HL-60 (cell line): ENCODE measurements at regions not wholly inside any gene's neighbourhood (a gene's known extent, or its start where the extent isn't known, plus 50 kb on each side); places are given as distances from the start of the nearest gene placed in this dataset.

Source experiments
- DNase-seq, 2 experiments: peaks; one replicate each; pipeline ENCODE4 v3.0.0-alpha.2; 2010 to 2020; ENCODE audit warnings: low read depth in 1 of 2, low spot score in 1 of 2
- H3K27ac ChIP-seq: fragments of 250-450 bp; sonication (Bioruptor Pico); replicated peaks from 2 replicates; pipeline ENCODE4 v1.5.1; 2020; ENCODE audit warnings: mild to moderate bottlenecking, moderate library complexity
- H3K27me3 ChIP-seq: fragments of 250-450 bp; sonication (Bioruptor Pico); 2 replicates; pipeline ENCODE4 v1.5.1; 2021; ENCODE audit warnings: mild to moderate bottlenecking, moderate library complexity; ENCODE audit not compliant: insufficient read depth, poor library complexity, severe bottlenecking
- H3K4me3 ChIP-seq: replicated peaks from 2 replicates; pipeline ENCODE4 v1.5.1; 2011; ENCODE audit warnings: mild to moderate bottlenecking, control low read depth, low read length; ENCODE audit not compliant: insufficient read depth
- GABPA ChIP-seq: IDR thresholded peaks from 2 replicates; pipeline ENCODE4 v1.6.1; 2012; ENCODE audit warnings: low read depth
- POLR2AphosphoS5 ChIP-seq: IDR thresholded peaks from 2 replicates; pipeline ENCODE4 v1.6.1; 2012; ENCODE audit warnings: low read depth
- SPI1 ChIP-seq: IDR thresholded peaks from 2 replicates; pipeline ENCODE4 v1.6.1; 2012; ENCODE audit warnings: low read depth, mild to moderate bottlenecking, borderline replicate concordance
- TF ChIP-seq, protein P1 (sequence below): IDR thresholded peaks from one replicate; pipeline ENCODE4 v1.5.1; 2011; ENCODE audit warnings: low read length, control low read depth, inconsistent platforms; ENCODE audit not compliant: insufficient read depth
- TF ChIP-seq, protein P2 (sequence below): IDR thresholded peaks from 2 replicates; pipeline ENCODE4 v1.6.1; 2012; ENCODE audit warnings: low read depth; ENCODE audit not compliant: insufficient replicate concordance

DNA sequence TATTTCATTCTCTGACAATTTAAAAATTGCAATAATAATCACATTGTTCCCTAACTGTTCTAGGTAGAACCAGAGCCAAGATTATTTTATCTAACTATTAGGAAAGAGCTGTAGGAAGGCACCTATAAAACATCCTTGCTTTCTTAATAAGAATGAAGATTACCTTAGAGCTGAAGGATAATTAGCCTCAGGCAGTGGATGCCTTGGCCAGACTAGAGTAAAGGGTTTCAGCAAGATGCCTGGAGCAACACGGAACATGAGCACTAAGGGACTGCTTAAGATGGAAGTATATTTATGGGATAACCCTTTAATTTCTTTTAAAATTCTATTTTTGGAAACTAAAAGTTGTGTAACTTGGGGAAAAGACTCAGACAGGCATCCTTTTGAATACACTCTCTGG lies 456.6 kb upstream of the RBMS3 start:
- Histone ChIP-seq H3K27ac (no peak overlapping the region), H3K27me3 (no peaks in the 10 kb centered on the region), H3K4me3 (no peak overlapping the region)
- TF ChIP-seq, protein P1, sequence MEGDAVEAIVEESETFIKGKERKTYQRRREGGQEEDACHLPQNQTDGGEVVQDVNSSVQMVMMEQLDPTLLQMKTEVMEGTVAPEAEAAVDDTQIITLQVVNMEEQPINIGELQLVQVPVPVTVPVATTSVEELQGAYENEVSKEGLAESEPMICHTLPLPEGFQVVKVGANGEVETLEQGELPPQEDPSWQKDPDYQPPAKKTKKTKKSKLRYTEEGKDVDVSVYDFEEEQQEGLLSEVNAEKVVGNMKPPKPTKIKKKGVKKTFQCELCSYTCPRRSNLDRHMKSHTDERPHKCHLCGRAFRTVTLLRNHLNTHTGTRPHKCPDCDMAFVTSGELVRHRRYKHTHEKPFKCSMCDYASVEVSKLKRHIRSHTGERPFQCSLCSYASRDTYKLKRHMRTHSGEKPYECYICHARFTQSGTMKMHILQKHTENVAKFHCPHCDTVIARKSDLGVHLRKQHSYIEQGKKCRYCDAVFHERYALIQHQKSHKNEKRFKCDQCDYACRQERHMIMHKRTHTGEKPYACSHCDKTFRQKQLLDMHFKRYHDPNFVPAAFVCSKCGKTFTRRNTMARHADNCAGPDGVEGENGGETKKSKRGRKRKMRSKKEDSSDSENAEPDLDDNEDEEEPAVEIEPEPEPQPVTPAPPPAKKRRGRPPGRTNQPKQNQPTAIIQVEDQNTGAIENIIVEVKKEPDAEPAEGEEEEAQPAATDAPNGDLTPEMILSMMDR: no peak
- TF ChIP-seq POLR2AphosphoS5 (no peak), SPI1 (no peak), GABPA (no peak)
- TF ChIP-seq, protein P2, sequence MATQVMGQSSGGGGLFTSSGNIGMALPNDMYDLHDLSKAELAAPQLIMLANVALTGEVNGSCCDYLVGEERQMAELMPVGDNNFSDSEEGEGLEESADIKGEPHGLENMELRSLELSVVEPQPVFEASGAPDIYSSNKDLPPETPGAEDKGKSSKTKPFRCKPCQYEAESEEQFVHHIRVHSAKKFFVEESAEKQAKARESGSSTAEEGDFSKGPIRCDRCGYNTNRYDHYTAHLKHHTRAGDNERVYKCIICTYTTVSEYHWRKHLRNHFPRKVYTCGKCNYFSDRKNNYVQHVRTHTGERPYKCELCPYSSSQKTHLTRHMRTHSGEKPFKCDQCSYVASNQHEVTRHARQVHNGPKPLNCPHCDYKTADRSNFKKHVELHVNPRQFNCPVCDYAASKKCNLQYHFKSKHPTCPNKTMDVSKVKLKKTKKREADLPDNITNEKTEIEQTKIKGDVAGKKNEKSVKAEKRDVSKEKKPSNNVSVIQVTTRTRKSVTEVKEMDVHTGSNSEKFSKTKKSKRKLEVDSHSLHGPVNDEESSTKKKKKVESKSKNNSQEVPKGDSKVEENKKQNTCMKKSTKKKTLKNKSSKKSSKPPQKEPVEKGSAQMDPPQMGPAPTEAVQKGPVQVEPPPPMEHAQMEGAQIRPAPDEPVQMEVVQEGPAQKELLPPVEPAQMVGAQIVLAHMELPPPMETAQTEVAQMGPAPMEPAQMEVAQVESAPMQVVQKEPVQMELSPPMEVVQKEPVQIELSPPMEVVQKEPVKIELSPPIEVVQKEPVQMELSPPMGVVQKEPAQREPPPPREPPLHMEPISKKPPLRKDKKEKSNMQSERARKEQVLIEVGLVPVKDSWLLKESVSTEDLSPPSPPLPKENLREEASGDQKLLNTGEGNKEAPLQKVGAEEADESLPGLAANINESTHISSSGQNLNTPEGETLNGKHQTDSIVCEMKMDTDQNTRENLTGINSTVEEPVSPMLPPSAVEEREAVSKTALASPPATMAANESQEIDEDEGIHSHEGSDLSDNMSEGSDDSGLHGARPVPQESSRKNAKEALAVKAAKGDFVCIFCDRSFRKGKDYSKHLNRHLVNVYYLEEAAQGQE: no peak
- no peak for DNase-seq

DNA sequence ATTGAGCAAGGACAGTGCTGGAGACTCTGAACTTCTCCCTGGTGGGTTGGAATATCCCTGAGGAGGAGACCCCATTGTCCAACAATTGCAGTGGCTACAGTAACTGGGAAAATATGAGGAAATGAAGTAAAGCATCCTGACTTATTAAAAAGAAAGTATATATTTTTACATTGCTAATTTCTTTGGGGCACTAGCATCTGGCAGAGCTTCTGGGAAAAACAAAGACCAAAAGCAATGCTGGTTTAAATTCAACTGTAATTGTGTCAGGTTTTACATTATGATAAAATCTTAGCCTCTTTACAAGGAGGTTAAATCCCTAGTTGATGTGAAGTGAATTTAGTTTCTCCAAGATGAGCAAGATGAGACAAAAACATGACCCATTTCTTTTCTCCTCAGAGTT lies 454.0 kb upstream of the RBMS3 start:
- Histone ChIP-seq H3K27me3 (no peaks in the 10 kb centered on the region), H3K4me3 (no peak overlapping the region), H3K27ac (no peak overlapping the region)
- DNase-seq: no peak
- TF ChIP-seq GABPA (no peak), POLR2AphosphoS5 (no peak)
- TF ChIP-seq, protein P2: no peak

DNA sequence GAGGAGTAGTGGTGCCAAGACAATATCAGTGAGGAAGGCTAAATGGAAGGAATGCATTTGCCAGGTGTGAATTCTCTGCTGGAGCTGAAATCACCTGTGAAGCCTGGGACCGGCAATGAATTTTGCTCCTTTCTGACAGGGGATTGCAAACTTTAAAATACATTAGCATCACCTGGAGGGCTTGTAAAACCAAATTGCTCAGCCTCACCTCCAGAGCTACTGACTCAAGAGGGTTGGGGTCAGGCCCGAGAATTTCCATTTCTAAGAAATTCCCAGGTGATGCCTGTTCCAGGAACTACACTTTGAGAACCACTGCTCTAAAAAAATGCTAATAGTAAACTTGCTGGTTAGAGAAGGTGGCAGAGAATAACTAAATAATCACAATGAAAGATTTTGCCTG lies 445.6 kb upstream of the RBMS3 start:
- H3K27ac ChIP-seq: no peak overlapping the region
- no peaks in the 10 kb centered on the region for H3K27me3 ChIP-seq
- DNase-seq: no peak
- TF ChIP-seq SPI1: no peak
- no peak for TF ChIP-seq GABPA
- TF ChIP-seq POLR2AphosphoS5: no peak
- TF ChIP-seq, protein P2: no peak
- no peak overlapping the region for H3K4me3 ChIP-seq

DNA sequence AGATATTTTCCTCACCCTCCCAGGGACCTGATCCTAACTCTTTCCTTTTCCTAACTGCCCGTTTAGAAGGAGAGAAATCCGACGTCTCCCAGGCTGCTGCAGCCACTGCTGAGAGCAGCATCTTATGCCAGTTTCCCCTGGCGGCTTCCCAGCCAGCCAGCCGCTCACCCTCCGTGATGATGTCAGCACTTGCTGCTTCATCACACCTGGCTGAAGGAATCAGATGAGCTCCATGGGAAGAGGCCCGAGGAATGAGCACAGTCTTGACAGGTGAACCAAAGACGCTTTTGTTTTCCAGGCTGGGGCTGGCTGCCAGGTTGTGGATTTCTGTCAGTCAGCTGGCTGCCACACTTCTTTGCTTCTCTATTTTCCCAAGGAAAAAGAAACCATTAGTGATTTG lies 445.1 kb upstream of the RBMS3 start:
- no peak for DNase-seq
- TF ChIP-seq SPI1 (no peak), GABPA (no peak), POLR2AphosphoS5 (no peak)
- TF ChIP-seq, protein P2: no peak
- TF ChIP-seq, protein P1: no peak

More for the DNA sequence above, 445.1 kb upstream of the RBMS3 start:
- Histone ChIP-seq H3K4me3 (no peak overlapping the region), H3K27ac (no peak overlapping the region), H3K27me3 (no peaks in the 10 kb centered on the region)
